AG08395 (cell line): ENCODE measurements at regions not wholly inside any gene's neighbourhood (a gene's known extent, or its start where the extent isn't known, plus 50 kb on each side); places are given as distances from the start of the nearest gene placed in this dataset.

Experiments
- DNase-seq: peaks from one replicate; pipeline ENCODE4 v3.0.0; 2012; ENCODE audit warnings: mixed read lengths, low spot score

- no peak for DNase-seq
Observed at GRCh38 chr1:209400351-209401220, 182.9 kb upstream of the CAMK1G start.

- peak; percentile 17 for DNase-seq
Observed at GRCh38 chr1:209402697-209403096, 180.8 kb upstream of the CAMK1G start.

- no peak for DNase-seq
Observed at GRCh38 chr1:209403921-209404320, 179.6 kb upstream of the CAMK1G start.

GRCh38 chr1:209404577-209404976 is 178.9 kb upstream of the CAMK1G start:
- DNase-seq, result no peak

- DNase-seq, result peak; percentile 39
Observed at GRCh38 chr1:209405183-209405814, 178.2 kb upstream of the CAMK1G start.

GRCh38 chr1:209406168-209406567 is 177.3 kb upstream of the CAMK1G start:
- DNase-seq, result no peak

- DNase-seq, result no peak
Observed at GRCh38 chr1:209406595-209406994, 176.9 kb upstream of the CAMK1G start.

GRCh38 chr1:209409780-209410179 is 173.7 kb upstream of the CAMK1G start:
- peak; percentile 36 for DNase-seq

- DNase-seq, result peak; percentile 52
Observed at GRCh38 chr1:209411491-209411929, 172.0 kb upstream of the CAMK1G start.

GRCh38 chr1:209412036-209412435 is 171.5 kb upstream of the CAMK1G start:
- DNase-seq, result peak; percentile 44

- DNase-seq, result no peak
Observed at GRCh38 chr1:209412566-209412965, 170.9 kb upstream of the CAMK1G start.

GRCh38 chr1:209413062-209413461 is 170.5 kb upstream of the CAMK1G start:
- no peak for DNase-seq

- DNase-seq, result no peak
Observed at GRCh38 chr1:209414803-209415329, 168.6 kb upstream of the CAMK1G start.

- no peak for DNase-seq
Observed at GRCh38 chr1:209416039-209416438, 167.5 kb upstream of the CAMK1G start.

GRCh38 chr1:209416716-209417115 is 166.8 kb upstream of the CAMK1G start:
- no peak for DNase-seq

GRCh38 chr1:209417761-209418160 is 165.8 kb upstream of the CAMK1G start:
- no peak for DNase-seq

- DNase-seq, result no peak
Observed at GRCh38 chr1:209420276-209420675, 163.2 kb upstream of the CAMK1G start.

GRCh38 chr1:209421186-209421585 is 162.3 kb upstream of the CAMK1G start:
- DNase-seq, result no peak

- no peak for DNase-seq
Observed at GRCh38 chr1:209421978-209422680, 161.4 kb upstream of the CAMK1G start.

- no peak for DNase-seq
Observed at GRCh38 chr1:209425959-209426358, 157.6 kb upstream of the CAMK1G start.

GRCh38 chr1:209427277-209427676 is 156.2 kb upstream of the CAMK1G start:
- no peak for DNase-seq

GRCh38 chr1:209427811-209428210 is 155.7 kb upstream of the CAMK1G start:
- no peak for DNase-seq
